SK-N-SH (cell line): ENCODE measurements at regions not wholly inside any gene's neighbourhood (a gene's known extent, or its start where the extent isn't known, plus 50 kb on each side); places are given as distances from the start of the nearest gene placed in this dataset.

Experiments
- EP300 ChIP-seq, 2 experiments: IDR thresholded peaks; 2 replicates each; pipeline versions ENCODE4 v1.4.0 to v1.6.1; 2012; ENCODE audit warnings: borderline replicate concordance in 1 of 2, low read depth in 1 of 2, low read length in 1 of 2
- FOXJ3 ChIP-seq: sonication (generic); formaldehyde crosslinking; IDR thresholded peaks from 2 replicates; pipeline ENCODE4 v1.5.1; 2020; ENCODE audit warnings: mild to moderate bottlenecking, missing genetic modification reagents
- MAX ChIP-seq: IDR thresholded peaks from 2 replicates; pipeline ENCODE4 v1.4.0; 2012; ENCODE audit warnings: low read depth
- MXI1 ChIP-seq: IDR thresholded peaks from 2 replicates; pipeline ENCODE4 v1.6.1; 2012; ENCODE audit warnings: mild to moderate bottlenecking, low read depth, low read length, improper control_type of control experiment
- RFX5 ChIP-seq: IDR thresholded peaks from 2 replicates; pipeline ENCODE4 v1.6.1; 2012; ENCODE audit warnings: mild to moderate bottlenecking, improper control_type of control experiment, low read length
- SIN3A ChIP-seq: IDR thresholded peaks from 2 replicates; pipeline ENCODE4 v1.6.1; 2012; ENCODE audit warnings: low read depth, mild to moderate bottlenecking, low read length, moderate library complexity, borderline replicate concordance
- TAF1 ChIP-seq: IDR thresholded peaks from 2 replicates; pipeline ENCODE4 v1.6.1; 2012; ENCODE audit warnings: low read depth, mild to moderate bottlenecking, low read length, moderate library complexity, borderline replicate concordance
- TEAD4 ChIP-seq: IDR thresholded peaks from 2 replicates; pipeline ENCODE4 v1.4.0; 2012; ENCODE audit warnings: mild to moderate bottlenecking, borderline replicate concordance; ENCODE audit not compliant: insufficient read depth
- TF ChIP-seq, protein P1 (sequence below): IDR thresholded peaks from 2 replicates; pipeline ENCODE4 v1.6.1; 2012; ENCODE audit warnings: mild to moderate bottlenecking, low read depth, low read length, moderate library complexity
- TF ChIP-seq, protein P2 (sequence below): fragments of 200-600 bp; sonication (generic); IDR thresholded peaks from 2 replicates; pipeline ENCODE4 v1.6.1; 2017; ENCODE audit warnings: antibody characterized with exemption, mild to moderate bottlenecking, moderate library complexity

DNA sequence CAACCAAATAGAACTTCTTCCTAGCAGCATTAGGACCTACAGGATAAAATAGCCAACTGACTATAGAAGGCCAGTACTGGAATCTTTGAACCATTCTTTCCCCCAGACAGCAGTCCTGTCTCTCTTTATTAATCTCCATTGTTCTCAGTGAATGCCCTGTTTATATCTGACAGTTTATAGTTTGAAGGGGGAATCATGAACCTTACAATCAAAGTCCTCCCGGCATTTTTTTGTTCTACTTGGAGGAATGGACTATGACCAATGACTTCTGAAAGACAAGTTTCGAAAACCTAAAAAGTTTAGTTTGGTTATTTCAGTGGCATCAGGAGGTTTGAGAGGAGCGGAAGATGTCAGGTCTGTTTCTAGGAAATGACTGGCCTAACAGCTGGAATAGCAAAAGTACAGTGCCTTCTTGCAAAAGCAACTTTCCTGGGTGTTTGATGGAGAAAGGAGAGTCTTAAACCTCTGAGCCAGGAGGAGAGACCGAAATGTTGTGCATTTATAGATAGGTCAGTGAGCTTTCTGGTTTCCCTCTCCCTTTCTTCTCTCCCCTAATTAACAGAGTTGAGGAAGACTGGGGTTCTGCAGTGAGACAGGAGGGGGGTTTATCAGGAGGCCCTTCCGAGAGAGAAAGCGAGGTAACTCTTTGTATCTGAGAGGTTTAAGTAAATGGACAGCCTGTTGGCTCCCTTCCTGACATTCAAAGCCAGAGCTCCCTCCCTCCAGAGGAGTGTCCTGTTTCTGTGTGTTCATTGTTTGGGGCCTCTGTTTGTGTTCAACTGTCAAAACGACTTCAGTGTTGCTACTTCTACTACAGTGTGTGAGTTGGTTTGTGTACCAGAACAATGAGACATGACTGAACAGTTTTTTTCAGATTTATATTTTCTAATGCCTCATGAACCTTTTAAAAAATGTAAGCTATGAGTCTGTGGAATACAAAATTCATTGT, 383.0 kb upstream of the RARB start:
- TF ChIP-seq MAX (no peak), TAF1 (no peak), SIN3A (no peak), TEAD4 (no peak), EP300 (IDR thresholded peaks at IDR 0.05; ENCODE audit: borderline replicate concordance in 1 of 2, low read depth in 1 of 2, low read length in 1 of 2) (no peak), FOXJ3 (CRISPR knock-in tag) (no peak), MXI1 (no peak), RFX5 (no peak)
- TF ChIP-seq, protein P1, sequence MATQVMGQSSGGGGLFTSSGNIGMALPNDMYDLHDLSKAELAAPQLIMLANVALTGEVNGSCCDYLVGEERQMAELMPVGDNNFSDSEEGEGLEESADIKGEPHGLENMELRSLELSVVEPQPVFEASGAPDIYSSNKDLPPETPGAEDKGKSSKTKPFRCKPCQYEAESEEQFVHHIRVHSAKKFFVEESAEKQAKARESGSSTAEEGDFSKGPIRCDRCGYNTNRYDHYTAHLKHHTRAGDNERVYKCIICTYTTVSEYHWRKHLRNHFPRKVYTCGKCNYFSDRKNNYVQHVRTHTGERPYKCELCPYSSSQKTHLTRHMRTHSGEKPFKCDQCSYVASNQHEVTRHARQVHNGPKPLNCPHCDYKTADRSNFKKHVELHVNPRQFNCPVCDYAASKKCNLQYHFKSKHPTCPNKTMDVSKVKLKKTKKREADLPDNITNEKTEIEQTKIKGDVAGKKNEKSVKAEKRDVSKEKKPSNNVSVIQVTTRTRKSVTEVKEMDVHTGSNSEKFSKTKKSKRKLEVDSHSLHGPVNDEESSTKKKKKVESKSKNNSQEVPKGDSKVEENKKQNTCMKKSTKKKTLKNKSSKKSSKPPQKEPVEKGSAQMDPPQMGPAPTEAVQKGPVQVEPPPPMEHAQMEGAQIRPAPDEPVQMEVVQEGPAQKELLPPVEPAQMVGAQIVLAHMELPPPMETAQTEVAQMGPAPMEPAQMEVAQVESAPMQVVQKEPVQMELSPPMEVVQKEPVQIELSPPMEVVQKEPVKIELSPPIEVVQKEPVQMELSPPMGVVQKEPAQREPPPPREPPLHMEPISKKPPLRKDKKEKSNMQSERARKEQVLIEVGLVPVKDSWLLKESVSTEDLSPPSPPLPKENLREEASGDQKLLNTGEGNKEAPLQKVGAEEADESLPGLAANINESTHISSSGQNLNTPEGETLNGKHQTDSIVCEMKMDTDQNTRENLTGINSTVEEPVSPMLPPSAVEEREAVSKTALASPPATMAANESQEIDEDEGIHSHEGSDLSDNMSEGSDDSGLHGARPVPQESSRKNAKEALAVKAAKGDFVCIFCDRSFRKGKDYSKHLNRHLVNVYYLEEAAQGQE, result no peak
- TF ChIP-seq, protein P2, sequence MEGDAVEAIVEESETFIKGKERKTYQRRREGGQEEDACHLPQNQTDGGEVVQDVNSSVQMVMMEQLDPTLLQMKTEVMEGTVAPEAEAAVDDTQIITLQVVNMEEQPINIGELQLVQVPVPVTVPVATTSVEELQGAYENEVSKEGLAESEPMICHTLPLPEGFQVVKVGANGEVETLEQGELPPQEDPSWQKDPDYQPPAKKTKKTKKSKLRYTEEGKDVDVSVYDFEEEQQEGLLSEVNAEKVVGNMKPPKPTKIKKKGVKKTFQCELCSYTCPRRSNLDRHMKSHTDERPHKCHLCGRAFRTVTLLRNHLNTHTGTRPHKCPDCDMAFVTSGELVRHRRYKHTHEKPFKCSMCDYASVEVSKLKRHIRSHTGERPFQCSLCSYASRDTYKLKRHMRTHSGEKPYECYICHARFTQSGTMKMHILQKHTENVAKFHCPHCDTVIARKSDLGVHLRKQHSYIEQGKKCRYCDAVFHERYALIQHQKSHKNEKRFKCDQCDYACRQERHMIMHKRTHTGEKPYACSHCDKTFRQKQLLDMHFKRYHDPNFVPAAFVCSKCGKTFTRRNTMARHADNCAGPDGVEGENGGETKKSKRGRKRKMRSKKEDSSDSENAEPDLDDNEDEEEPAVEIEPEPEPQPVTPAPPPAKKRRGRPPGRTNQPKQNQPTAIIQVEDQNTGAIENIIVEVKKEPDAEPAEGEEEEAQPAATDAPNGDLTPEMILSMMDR, result no peak
